KG1 (cell line): ENCODE measurements at regions not wholly inside any gene's neighbourhood (a gene's known extent, or its start where the extent isn't known, plus 50 kb on each side); places are given as distances from the start of the nearest gene placed in this dataset.
A peak's percentile ranks its signal among the peaks of the same experiment; 100 is the strongest.
"Not testable (repeated sequence)": the region's sequence is repeated elsewhere in the genome, so short reads cannot be mapped to it uniquely, and the experiment has no call there.

Source experiments
- DNase-seq: peaks from one replicate; lab custom pipeline; 2025; lab: John Stamatoyannopoulos, UW

- no peak for DNase-seq
Measured at GRCh38 chr15:69554279-69554961, 101.8 kb downstream of the RPLP1 start.

GRCh38 chr15:69555080-69555479 is 102.5 kb downstream of the RPLP1 start:
- no peak for DNase-seq

DNA sequence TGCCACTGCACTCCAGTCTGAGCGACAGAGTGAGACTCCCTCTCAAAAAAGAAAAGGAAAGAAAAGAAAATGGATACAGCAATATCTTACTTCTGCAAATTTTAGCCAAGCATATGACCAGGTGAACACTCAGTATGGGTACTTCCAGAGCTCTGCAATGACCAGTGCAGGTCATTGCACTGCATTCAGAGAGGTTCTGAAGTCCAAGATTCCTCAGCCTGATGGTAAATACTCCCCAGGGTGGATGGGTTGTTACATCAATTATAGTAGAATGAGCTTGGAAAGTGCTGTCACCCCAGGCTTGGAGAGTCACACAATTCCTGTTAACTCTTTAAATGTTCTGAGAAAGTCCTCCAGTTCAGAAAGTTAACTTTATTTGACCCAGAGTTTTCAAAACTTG is 103.7 kb downstream of the RPLP1 start:
- no peak for DNase-seq

- no peak for DNase-seq
Measured at GRCh38 chr15:69557020-69557706, 104.5 kb downstream of the RPLP1 start.

DNA sequence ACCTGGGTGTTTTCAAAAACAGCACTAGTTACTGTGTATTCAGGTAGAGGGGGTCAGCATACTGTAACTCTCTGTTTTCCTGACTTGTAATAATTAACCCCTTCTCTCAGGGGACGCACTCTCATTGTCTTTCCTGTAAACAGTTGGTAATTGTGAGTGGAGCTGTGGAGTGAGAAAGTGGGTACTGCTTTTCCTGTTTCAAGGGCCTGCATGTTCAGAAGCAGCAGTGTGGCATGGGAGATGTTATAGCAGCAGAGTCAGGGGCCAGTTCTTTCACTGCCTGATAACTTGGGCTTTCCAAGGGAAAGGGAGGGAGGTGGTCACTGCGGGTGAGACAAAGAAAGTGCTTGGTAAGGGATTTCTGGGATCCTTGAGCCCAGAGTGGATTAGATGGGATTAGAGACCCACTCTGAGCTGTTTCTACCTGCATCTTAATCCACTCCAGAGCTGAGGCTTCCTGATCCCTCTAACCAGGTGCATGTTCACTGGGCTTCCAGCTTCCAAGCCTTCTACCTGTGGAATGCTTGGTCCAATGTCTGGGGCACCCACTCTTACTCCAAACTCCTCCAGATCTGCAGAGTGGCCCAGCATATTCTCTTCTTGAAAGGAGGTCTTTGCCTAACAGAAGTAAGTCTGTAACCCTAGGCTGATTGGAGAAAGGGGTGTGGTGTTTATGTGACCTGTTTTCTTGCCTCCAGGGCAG is 105.2 kb downstream of the RPLP1 start:
- no peak for DNase-seq

- no peak for DNase-seq
Measured at GRCh38 chr15:69559440-69560190, 107.0 kb downstream of the RPLP1 start.

DNA sequence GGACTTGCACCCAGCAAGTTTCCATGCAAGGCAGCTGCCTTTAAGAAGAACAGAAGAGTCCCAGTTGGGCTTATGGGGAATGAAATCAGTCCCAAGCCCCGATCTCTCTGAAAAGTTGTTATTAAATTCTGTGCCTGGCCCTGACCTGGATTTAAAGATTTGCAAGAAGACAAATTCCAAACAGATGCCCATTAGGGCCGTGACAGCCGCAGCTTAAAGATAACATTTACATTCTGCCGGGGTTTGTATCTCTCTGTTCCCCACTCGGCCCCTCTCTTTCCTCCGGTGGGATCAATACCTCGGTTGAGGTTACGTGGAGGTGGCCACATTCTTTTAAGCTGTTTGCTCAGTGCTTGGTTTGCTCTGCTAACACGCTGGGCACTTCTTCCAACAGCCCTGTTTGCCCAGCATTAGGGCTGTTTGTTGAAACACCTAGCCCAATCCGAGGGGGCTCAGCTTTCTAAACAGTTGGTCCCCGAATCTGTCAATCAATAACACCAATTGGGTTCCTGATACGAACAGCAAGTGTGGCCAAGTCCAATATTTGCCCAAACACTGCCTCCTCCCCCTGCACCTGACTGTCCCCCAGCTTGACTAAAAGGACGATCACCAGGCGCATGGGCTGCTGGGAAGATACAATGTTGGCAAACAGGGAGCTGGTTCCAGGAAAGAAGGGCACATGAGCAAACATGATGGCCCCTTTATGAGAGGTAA is 108.6 kb downstream of the RPLP1 start:
- no peak for DNase-seq

- no peak for DNase-seq
Measured at GRCh38 chr15:69562116-69562515, 109.5 kb downstream of the RPLP1 start.

- DNase-seq: no peak
Measured at GRCh38 chr15:69562564-69562963, 109.9 kb downstream of the RPLP1 start.

GRCh38 chr15:69565066-69565655 is 112.5 kb downstream of the RPLP1 start:
- no peak for DNase-seq

- not testable (repeated sequence) for DNase-seq
Measured at GRCh38 chr15:69567238-69567760, 114.7 kb downstream of the RPLP1 start.

DNA sequence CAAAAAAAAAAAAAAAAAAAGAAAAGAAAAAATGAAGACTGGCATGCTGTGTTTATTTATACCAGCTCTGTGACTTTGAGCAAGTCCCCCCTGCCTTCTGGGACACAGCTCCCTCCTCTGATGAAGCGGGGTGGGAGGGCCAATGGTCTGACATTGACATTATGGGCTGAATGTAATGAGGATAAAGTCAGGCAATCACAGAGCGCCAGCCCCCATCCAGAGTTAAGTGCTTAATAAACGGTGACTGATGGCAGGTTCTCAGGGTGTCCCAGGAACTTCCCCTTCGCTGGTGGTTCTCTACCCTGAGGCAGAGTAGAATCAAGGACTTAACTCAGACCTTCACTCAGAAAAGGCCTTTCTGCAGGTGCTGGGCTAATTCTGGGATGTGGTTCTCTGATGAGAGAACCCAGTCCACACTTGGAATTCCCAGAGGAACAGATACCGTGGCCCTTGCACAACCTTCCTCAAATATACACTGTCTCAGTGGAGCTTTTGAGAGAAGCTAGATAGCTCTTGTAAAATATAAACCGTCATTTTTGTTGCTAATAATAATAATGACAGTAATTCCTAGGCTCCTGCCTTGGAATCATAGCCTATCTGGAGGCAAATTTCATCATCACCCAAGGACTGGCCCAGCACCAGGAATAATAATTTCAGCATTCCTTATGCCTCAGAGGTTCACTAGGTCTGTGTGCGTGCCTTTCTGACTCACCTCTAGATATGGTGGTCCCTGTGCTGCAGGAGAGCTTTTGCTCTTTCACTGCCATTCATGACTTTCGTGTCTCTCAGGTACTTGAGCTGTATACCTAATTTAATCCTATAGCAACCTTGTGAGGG is 115.8 kb downstream of the RPLP1 start:
- DNase-seq: no peak

DNA sequence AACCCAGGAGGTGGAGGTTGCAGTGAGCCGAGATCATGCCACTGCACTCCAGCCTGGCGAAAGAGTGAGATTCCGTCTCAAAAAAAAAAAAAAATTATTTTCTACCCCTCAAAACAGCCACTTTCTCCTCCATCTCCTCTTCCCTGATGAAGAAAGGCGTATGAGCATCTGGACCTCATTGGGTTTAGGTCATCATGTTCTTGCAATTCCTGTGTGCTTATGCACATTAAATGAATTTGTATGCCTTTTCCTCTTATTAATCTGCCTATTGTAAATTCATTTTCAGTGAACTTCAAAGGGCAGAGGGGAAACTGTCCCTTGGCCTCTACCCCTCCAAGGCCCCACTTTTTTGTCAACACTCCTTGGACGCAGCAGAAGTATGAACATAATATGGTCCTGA is 117.8 kb downstream of the RPLP1 start:
- DNase-seq: no peak

GRCh38 chr15:69570997-69571396 is 118.4 kb downstream of the RPLP1 start:
- DNase-seq: no peak

DNA sequence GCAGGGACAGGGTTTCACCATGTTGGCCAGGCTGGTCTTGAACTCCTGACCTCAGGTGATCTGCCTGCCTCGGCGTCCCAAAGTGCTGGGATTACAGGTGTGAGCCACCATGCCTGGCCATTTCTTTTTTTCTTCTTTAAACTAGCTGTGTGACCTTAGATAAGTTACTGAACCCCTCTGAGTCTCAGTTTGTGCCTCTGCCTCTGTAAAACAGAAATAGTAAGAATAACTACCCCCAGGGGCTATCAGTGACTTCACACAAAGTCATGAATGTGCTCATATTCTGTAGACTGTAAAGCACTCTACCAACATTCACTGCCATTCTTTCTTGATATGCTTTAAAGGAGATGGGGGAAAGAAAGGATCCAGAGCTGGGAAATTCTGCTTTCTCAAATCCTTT is 120.7 kb downstream of the RPLP1 start:
- not testable (repeated sequence) for DNase-seq

DNA sequence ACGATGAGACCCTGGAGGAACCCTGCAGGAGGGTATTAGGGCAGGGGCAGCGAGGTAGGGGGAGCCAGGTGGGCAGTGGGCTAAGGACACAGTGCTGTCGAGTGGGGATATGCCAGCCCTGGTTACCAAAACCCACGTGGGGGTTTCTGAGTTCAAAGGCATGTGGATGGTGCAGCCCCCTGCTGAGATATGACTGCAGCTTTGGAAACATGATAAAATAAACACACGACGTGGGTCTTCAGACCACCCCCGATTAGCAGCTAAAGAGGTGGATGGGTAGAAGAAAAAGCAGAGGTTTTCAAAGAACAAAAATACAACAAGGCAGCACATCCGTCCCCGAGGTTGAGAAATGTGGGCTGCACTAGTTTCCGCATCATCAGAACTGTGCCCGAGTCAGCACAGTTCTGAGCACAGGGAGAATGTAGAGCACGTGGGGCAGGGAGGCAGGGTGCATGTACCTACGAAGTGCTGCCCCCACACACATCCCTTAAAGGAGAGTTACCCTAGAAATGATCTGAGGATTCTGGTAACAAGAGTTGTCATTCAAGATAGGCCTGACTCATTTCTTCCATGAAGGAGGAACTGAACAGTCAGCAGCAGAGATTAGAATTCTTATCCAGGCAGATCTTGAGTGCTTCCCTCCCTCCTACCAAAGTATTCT is 121.3 kb downstream of the RPLP1 start:
- DNase-seq: no peak

DNA sequence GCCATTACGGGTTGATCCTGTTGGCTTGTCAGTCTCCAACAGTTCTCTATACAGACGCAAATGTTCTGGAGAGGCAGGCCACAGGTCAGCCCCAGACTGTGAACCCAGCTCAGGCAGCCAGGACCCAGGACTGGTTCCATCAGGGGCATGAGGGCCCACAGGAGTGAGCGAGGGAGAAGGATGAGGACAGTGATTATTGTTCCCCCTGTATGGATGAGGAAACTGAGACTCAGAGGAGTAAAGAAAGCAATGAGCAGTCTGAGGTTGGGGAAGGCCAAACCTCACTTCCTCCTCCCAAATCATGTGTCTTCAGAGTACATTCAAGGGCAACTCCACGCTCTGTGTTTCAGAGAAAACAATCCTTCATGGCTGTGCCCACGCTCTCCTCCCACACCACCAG is 121.9 kb downstream of the RPLP1 start:
- no peak for DNase-seq

DNA sequence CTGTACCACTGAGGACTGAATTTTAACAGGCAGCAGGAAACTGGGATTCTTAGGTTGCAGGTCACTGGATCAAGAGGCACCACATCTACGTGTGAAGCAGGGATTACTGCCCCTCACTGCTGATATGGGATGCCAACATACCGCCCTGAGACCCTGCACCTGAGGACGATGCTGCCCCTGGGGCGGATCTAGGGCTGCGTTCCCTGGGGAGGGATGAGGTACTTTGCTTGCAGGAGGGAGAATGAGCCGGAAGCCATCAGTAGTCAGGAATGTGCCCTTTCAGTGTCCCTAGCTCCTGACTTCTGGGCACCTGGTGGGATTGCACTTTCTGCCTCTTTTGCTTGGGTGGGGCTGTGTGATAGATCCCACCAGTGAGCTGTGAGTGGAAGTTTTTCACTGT is 122.8 kb downstream of the RPLP1 start:
- no peak for DNase-seq

- DNase-seq: peak; percentile 32
Measured at GRCh38 chr15:69576035-69576526, 123.5 kb downstream of the RPLP1 start.

- no peak for DNase-seq
Measured at GRCh38 chr15:69576948-69577351, 124.3 kb downstream of the RPLP1 start.
